H1 (cell line): ENCODE measurements at regions not wholly inside any gene's neighbourhood (a gene's known extent, or its start where the extent isn't known, plus 50 kb on each side); places are given as distances from the start of the nearest gene placed in this dataset.

Experiments used
- CTCF ChIA-PET: fragments of 300-600 bp; sonication (Branson Sonifier 250); formaldehyde crosslinking; loops from one replicate; lab custom pipeline; 2021; ENCODE audit not compliant: partially characterized antibody; lab: Charles Lee
- POLR2A ChIA-PET: fragments of 300-600 bp; sonication (Branson Sonifier 250); formaldehyde crosslinking; loops from one replicate; lab custom pipeline; 2021; ENCODE audit warnings: inconsistent platforms; ENCODE audit not compliant: partially characterized antibody; lab: Charles Lee
- DNase-seq, 2 experiments: peaks; one replicate each; pipeline versions ENCODE4 v3.0.0 to v3.0.0-alpha.2; 2010 to 2022; ENCODE audit warnings: low spot score in 2 of 2, low read depth in 1 of 2, mixed read lengths in 1 of 2
- FAIRE-seq: peaks from 2 replicates; lab custom pipeline; 2011; peaks lifted over from hg19 to GRCh38; lab: Jason Lieb, UNC
- H2AFZ ChIP-seq: 2 replicates; pipeline ENCODE4 v1.8.1; 2012; ENCODE audit warnings: low read length, inconsistent platforms
- H2AK5ac ChIP-seq: 2 replicates; pipeline ENCODE4 v1.6.1; 2013; ENCODE audit warnings: low read depth, low read length
- H2BK120ac ChIP-seq: replicated peaks from 2 replicates; pipeline ENCODE3; 2013; ENCODE audit warnings: low read depth, low read length, inconsistent platforms
- H2BK12ac ChIP-seq: 2 replicates; pipeline ENCODE4 v1.6.1; 2013; ENCODE audit warnings: low read depth, low read length
- H2BK15ac ChIP-seq: 2 replicates; pipeline ENCODE4 v1.6.1; 2013; ENCODE audit warnings: low read length
- H2BK20ac ChIP-seq: 2 replicates; pipeline ENCODE4 v1.6.1; 2013; ENCODE audit warnings: low read length
- H2BK5ac ChIP-seq: 2 replicates; pipeline ENCODE4 v1.6.1; 2013; ENCODE audit warnings: low read depth, low read length
- H3K14ac ChIP-seq: 2 replicates; pipeline ENCODE4 v1.6.1; 2013; ENCODE audit warnings: inconsistent platforms; ENCODE audit not compliant: insufficient read length
- H3K18ac ChIP-seq: 2 replicates; pipeline ENCODE4 v1.6.1; 2013; ENCODE audit warnings: low read length; ENCODE audit errors: extremely low read depth
- H3K23ac ChIP-seq: 2 replicates; pipeline ENCODE4 v1.6.1; 2013; ENCODE audit warnings: inconsistent platforms; ENCODE audit not compliant: insufficient read length
- H3K23me2 ChIP-seq: 2 replicates; pipeline ENCODE4 v1.6.1; 2013; ENCODE audit warnings: low read depth, low read length
- H3K27ac ChIP-seq: 2 replicates; pipeline ENCODE4 v1.6.1; 2011; ENCODE audit warnings: low read depth, low read length, inconsistent platforms
- H3K27me3 ChIP-seq, 4 experiments: replicated peaks in 1 of 4; 1 replicate in 1 of 4; 2 replicates in 3 of 4; pipeline versions ENCODE4 v1.6.1 to v1.8.1; 2011 to 2013; ENCODE audit warnings: low read length in 3 of 4, mild to moderate bottlenecking in 3 of 4, inconsistent platforms in 2 of 4, mixed read lengths in 2 of 4, moderate library complexity in 1 of 4; ENCODE audit not compliant: control insufficient read depth in 3 of 4, insufficient read depth in 3 of 4; ENCODE audit errors: extremely low read depth in 1 of 4
- H3K36me3 ChIP-seq, 4 experiments: 2 replicates each; pipeline versions ENCODE4 v1.6.1 to v1.8.1; 2011 to 2013; ENCODE audit warnings: mild to moderate bottlenecking in 4 of 4, low read length in 3 of 4, moderate library complexity in 2 of 4, control low read depth in 1 of 4, inconsistent platforms in 1 of 4; ENCODE audit not compliant: insufficient read depth in 4 of 4, control insufficient read depth in 2 of 4
- H3K4ac ChIP-seq: replicated peaks from 2 replicates; pipeline ENCODE3; 2013; ENCODE audit warnings: low read length, low read depth, mixed read lengths, inconsistent platforms; ENCODE audit not compliant: insufficient read length
- H3K4me1 ChIP-seq, 4 experiments: replicated peaks in 1 of 4; 1 replicate in 1 of 4; 2 replicates in 3 of 4; pipeline versions ENCODE4 v1.6.1 to v1.8.1; 2011 to 2013; ENCODE audit warnings: low read length in 3 of 4, inconsistent platforms in 2 of 4, mixed read lengths in 1 of 4; ENCODE audit not compliant: insufficient read depth in 4 of 4, control insufficient read depth in 3 of 4
- H3K4me2 ChIP-seq, 2 experiments: 2 replicates each; pipeline versions ENCODE4 v1.6.1 to v1.8.1; 2011 to 2013; ENCODE audit warnings: low read depth in 2 of 2, low read length in 2 of 2, control low read depth in 1 of 2, inconsistent platforms in 1 of 2, mild to moderate bottlenecking in 1 of 2; ENCODE audit not compliant: insufficient read depth in 1 of 2
- H3K4me3 ChIP-seq, 4 experiments: fragments of 200-600, 300-600 bp in 1 of 4; sonication (generic), shearing (Covaris generic), sonication (Bioruptor Twin) in 1 of 4; 2 replicates each; pipeline versions ENCODE4 v1.5.1 to v1.8.1; 2011 to 2016; ENCODE audit warnings: low read length in 4 of 4, low read depth in 3 of 4, control low read depth in 2 of 4, inconsistent platforms in 2 of 4, mild to moderate bottlenecking in 2 of 4, mixed read lengths in 1 of 4, moderate library complexity in 1 of 4; ENCODE audit not compliant: insufficient read depth in 2 of 4; ENCODE audit errors: extremely low read depth in 1 of 4
- H3K56ac ChIP-seq: replicated peaks from 2 replicates; pipeline ENCODE3; 2013; ENCODE audit warnings: low read depth, mild to moderate bottlenecking, mixed read lengths, low read length, inconsistent platforms; ENCODE audit not compliant: insufficient read length
- H3K79me1 ChIP-seq: 2 replicates; pipeline ENCODE4 v1.6.1; 2013; ENCODE audit warnings: low read depth, low read length, control low read depth
- H3K79me2 ChIP-seq, 2 experiments: 2 replicates each; pipeline versions ENCODE4 v1.6.1 to v1.8.1; 2012 to 2013; ENCODE audit warnings: low read length in 2 of 2, mild to moderate bottlenecking in 2 of 2, inconsistent platforms in 1 of 2; ENCODE audit not compliant: insufficient read depth in 2 of 2, control insufficient read depth in 1 of 2
- H3K9ac ChIP-seq, 4 experiments: replicated peaks in 1 of 4; 1 replicate in 1 of 4; 2 replicates in 3 of 4; pipeline versions ENCODE4 v1.6.1 to v1.8.1; 2011 to 2013; ENCODE audit warnings: low read depth in 3 of 4, low read length in 3 of 4, control low read depth in 2 of 4, mild to moderate bottlenecking in 2 of 4, moderate library complexity in 2 of 4, inconsistent platforms in 1 of 4; ENCODE audit errors: extremely low read depth in 1 of 4
- H3K9me3 ChIP-seq, 2 experiments: 2 replicates each; pipeline versions ENCODE4 v1.6.1 to v1.8.1; 2012 to 2013; ENCODE audit warnings: mild to moderate bottlenecking in 2 of 2, moderate library complexity in 2 of 2, control low read depth in 1 of 2, inconsistent platforms in 1 of 2, low read depth in 1 of 2, low read length in 1 of 2, mixed read lengths in 1 of 2; ENCODE audit not compliant: insufficient read depth in 2 of 2
- H4K20me1 ChIP-seq, 2 experiments: replicated peaks in 1 of 2; 2 replicates each; pipeline versions ENCODE3 to v1.8.1; 2011 to 2013; ENCODE audit warnings: inconsistent platforms in 2 of 2, low read length in 2 of 2, mild to moderate bottlenecking in 1 of 2; ENCODE audit not compliant: insufficient read depth in 2 of 2, control insufficient read depth in 1 of 2
- H4K5ac ChIP-seq: 2 replicates; pipeline ENCODE4 v1.6.1; 2013; ENCODE audit warnings: low read length, low read depth, mixed read lengths, inconsistent platforms; ENCODE audit not compliant: insufficient read length
- H4K8ac ChIP-seq: 2 replicates; pipeline ENCODE4 v1.8.0; 2013; ENCODE audit warnings: mild to moderate bottlenecking, moderate library complexity, low read length, inconsistent platforms; ENCODE audit not compliant: insufficient read depth; ENCODE audit errors: extremely low read depth
- H4K91ac ChIP-seq: replicated peaks from 2 replicates; pipeline ENCODE3; 2013; ENCODE audit warnings: low read length, mixed read lengths, inconsistent platforms; ENCODE audit not compliant: insufficient read length
- CBX5 ChIP-seq: fragments of 300-800, 300-1000 bp; sonication (generic); IDR thresholded peaks from 2 replicates; pipeline ENCODE4 v1.7.1; 2016; ENCODE audit warnings: antibody characterized with exemption, low read length, low read depth
- CHD1 ChIP-seq: IDR thresholded peaks from 2 replicates; pipeline ENCODE4 v1.6.1; 2012; ENCODE audit warnings: low read depth, low read length, improper control_type of control experiment
- GABPA ChIP-seq: IDR thresholded peaks from 2 replicates; pipeline ENCODE4 v1.6.1; 2011; ENCODE audit warnings: mild to moderate bottlenecking, low read length, moderate library complexity, borderline replicate concordance; ENCODE audit not compliant: insufficient read depth
- GTF2F1 ChIP-seq: IDR thresholded peaks from 2 replicates; pipeline ENCODE4 v1.6.1; 2012; ENCODE audit warnings: low read depth, low read length, improper control_type of control experiment, borderline replicate concordance
- JUN ChIP-seq: IDR thresholded peaks from 2 replicates; pipeline ENCODE4 v1.6.1; 2011; ENCODE audit warnings: low read depth, mild to moderate bottlenecking, improper control_type of control experiment, low read length
- NANOG ChIP-seq: IDR thresholded peaks from 2 replicates; pipeline ENCODE4 v1.6.1; 2011; ENCODE audit warnings: low read length, low read depth, mild to moderate bottlenecking, inconsistent platforms; ENCODE audit not compliant: insufficient read depth, poor library complexity, severe bottlenecking
- PHF8 ChIP-seq: fragments of 200-600 bp; sonication (generic); conservative IDR thresholded peaks from 2 replicates; pipeline ENCODE4 v1.7.1; 2012; ENCODE audit warnings: low read depth, mild to moderate bottlenecking, inconsistent platforms, low read length, moderate library complexity
- POLR2AphosphoS5 ChIP-seq: IDR thresholded peaks from 2 replicates; pipeline ENCODE4 v1.6.1; 2011; ENCODE audit warnings: low read depth, low read length
- TEAD4 ChIP-seq: IDR thresholded peaks from 2 replicates; pipeline ENCODE4 v1.6.1; 2012; ENCODE audit warnings: low read depth, low read length, inconsistent platforms, mixed read lengths
- YY1 ChIP-seq: IDR thresholded peaks from 2 replicates; pipeline ENCODE4 v1.6.1; 2011; ENCODE audit warnings: low read depth, mild to moderate bottlenecking, low read length
- ZNF274 ChIP-seq: IDR thresholded peaks from 2 replicates; pipeline ENCODE4 v1.7.0; 2012; ENCODE audit warnings: low read length, borderline replicate concordance; ENCODE audit errors: extremely low read depth
- WGBS, 2 experiments: shearing (Covaris generic) in 1 of 2; methylation state at CpG; one replicate each; pipeline versions ENCODE4 v1.1.6 to v1.1.7; 2013 to 2015; ENCODE audit warnings: low lambda C conversion rate in 2 of 2, mixed read lengths in 2 of 2, inconsistent platforms in 1 of 2, low coverage in 1 of 2, missing lambda C conversion rate in 1 of 2; ENCODE audit not compliant: insufficient replicate concordance in 2 of 2, insufficient coverage in 1 of 2, insufficient read length in 1 of 2; ENCODE audit errors: extremely low coverage in 1 of 2, missing lambda C conversion rate in 1 of 2; 5-methylcytosine and 5-hydroxymethylcytosine counted together
- TF ChIP-seq, protein P1 (sequence below): IDR thresholded peaks from 2 replicates; pipeline ENCODE4 v1.6.1; 2012; ENCODE audit warnings: low read length, inconsistent platforms

DNA sequence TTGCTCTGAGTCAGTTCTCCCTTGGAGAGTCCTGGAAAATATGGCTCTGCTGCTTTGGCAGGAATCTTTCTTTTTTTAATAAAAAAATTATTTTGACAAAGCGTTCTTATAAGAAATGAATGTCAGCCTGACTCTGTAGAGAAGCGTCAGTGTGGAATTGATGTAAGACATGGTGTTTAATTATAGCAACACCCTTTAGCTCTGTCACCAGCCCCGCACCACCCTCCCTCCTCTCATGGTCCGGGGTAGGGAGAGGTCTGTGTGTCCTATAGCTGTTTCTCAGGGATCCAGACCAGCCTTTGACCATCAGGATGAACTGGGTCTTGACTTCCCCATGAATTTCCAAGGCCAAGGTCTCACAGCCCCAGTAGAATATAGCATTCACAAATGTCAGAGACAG, 120.6 kb downstream of the CHST1 start:
- Histone ChIP-seq H2BK20ac (no peak overlapping the region), H3K79me2 (no peaks in the 10 kb centered on the region), H3K23me2 (no peaks in the 10 kb centered on the region), H4K20me1 (peaks cover 0 to 2% of the 10 kb centered on the region in 2 experiments), H3K18ac (no peak overlapping the region), H3K4me3 (no peak overlapping the region), H3K36me3 (no peaks in the 10 kb centered on the region), H2BK120ac (no peak overlapping the region), H4K8ac (no peak overlapping the region), H3K27me3 (no peaks in the 10 kb centered on the region), H2BK5ac (no peak overlapping the region), H3K23ac (no peak overlapping the region), H3K9me3 (no peaks in the 10 kb centered on the region), H3K4ac (no peak overlapping the region), H3K27ac (no peak overlapping the region), H3K79me1 (no peaks in the 10 kb centered on the region; the same call in 1 of the 2 replicates), H4K91ac (no peak overlapping the region), H3K9ac (no peak overlapping the region), H3K56ac (no peak overlapping the region), H2BK12ac (no peak overlapping the region), H2AK5ac (no peak overlapping the region), H4K5ac (no peak overlapping the region), H3K14ac (no peak overlapping the region), H3K4me2 (no peak overlapping the region), H2BK15ac (no peak overlapping the region), H3K4me1 (no peaks in the 10 kb centered on the region), H2AFZ (no peak overlapping the region)
- DNase-seq: no peak
- no peak for FAIRE-seq
- POLR2A ChIA-PET: no interaction called here
- WGBS, 2 experiments: 82% methylated on average over 4 of the region's 4 CpGs; no CpG with 5 or more reads in 1 of the 2 experiments
- CTCF ChIA-PET: interaction anchor here (0.8 to 1.5 kb wide), 4 partner anchors 13 to 174 kb away, joined by 3 to 4 read pairs (median 4); no protein-coding TSS in a partner anchor
- no peak for TF ChIP-seq ZNF274
- no peak for TF ChIP-seq GTF2F1
- TF ChIP-seq CBX5: no peak
- TF ChIP-seq POLR2AphosphoS5: no peak
- no peak for TF ChIP-seq PHF8
- TF ChIP-seq CHD1: no peak
- TF ChIP-seq, protein P1, sequence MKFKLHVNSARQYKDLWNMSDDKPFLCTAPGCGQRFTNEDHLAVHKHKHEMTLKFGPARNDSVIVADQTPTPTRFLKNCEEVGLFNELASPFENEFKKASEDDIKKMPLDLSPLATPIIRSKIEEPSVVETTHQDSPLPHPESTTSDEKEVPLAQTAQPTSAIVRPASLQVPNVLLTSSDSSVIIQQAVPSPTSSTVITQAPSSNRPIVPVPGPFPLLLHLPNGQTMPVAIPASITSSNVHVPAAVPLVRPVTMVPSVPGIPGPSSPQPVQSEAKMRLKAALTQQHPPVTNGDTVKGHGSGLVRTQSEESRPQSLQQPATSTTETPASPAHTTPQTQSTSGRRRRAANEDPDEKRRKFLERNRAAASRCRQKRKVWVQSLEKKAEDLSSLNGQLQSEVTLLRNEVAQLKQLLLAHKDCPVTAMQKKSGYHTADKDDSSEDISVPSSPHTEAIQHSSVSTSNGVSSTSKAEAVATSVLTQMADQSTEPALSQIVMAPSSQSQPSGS: no peak
- TF ChIP-seq JUN: no peak
- no peak for TF ChIP-seq TEAD4
- no peak for TF ChIP-seq NANOG
- TF ChIP-seq GABPA: no peak
- TF ChIP-seq YY1: no peak
